ENCODE measurements at regions not wholly inside any gene's neighbourhood (a gene's known extent, or its start where the extent isn't known, plus 50 kb on each side); places are given as distances from the start of the nearest gene placed in this dataset.

- H3K4me1 ChIP-seq (ENCODE audit: control insufficient read depth, insufficient read depth, low read length), result no peaks in the 10 kb centered on the region
- H3K9me3 ChIP-seq (ENCODE audit: control insufficient read depth, insufficient read depth, low read length), result no peaks in the 10 kb centered on the region
- H3K4me3 ChIP-seq (ENCODE audit: low read depth, low read length), result no peak overlapping the region
- no peak overlapping the region for H3K27ac ChIP-seq (ENCODE audit: low read depth, low read length)
- H3K36me3 ChIP-seq (ENCODE audit: control insufficient read depth, insufficient read depth, low read length), result no peaks in the 10 kb centered on the region
- WGBS (ENCODE audit: insufficient coverage), result 92% methylated on average over 2 of the region's 2 CpGs
- H3K27me3 ChIP-seq (ENCODE audit: control insufficient read depth, insufficient read depth, low read length), result no peaks in the 10 kb centered on the region
- no peak for DNase-seq (ENCODE audit: low read depth in 4 of 6, low spot score in 6 of 6)
These were observed 542.8 kb downstream of the CDH26 start for GRCh38 chr20:60501048-60501447.

GRCh38 chr20:60502881-60503280, 544.7 kb downstream of the CDH26 start:
- H3K4me1 ChIP-seq (ENCODE audit: control insufficient read depth, insufficient read depth, low read length), result no peaks in the 10 kb centered on the region
- WGBS (ENCODE audit: insufficient coverage), result 53% methylated on average over 4 of the region's 5 CpGs

GRCh38 chr20:60505423-60505822, 547.2 kb downstream of the CDH26 start:
- Histone ChIP-seq H3K36me3 (ENCODE audit: control insufficient read depth, insufficient read depth, low read length) (no peaks in the 10 kb centered on the region), H3K4me1 (ENCODE audit: control insufficient read depth, insufficient read depth, low read length) (no peaks in the 10 kb centered on the region), H3K27ac (ENCODE audit: low read depth, low read length) (no peak overlapping the region), H3K4me3 (ENCODE audit: low read depth, low read length) (no peak overlapping the region), H3K9me3 (ENCODE audit: control insufficient read depth, insufficient read depth, low read length) (no peaks in the 10 kb centered on the region), H3K27me3 (ENCODE audit: control insufficient read depth, insufficient read depth, low read length) (no peaks in the 10 kb centered on the region)
- no peak for DNase-seq (ENCODE audit: low read depth in 4 of 6, low spot score in 6 of 6)
- no CpG with 5 or more reads among the region's 3 CpGs for WGBS (ENCODE audit: insufficient coverage)

More at GRCh38 chr20:60502881-60503280, 544.7 kb downstream of the CDH26 start:
- H3K36me3 ChIP-seq (ENCODE audit: control insufficient read depth, insufficient read depth, low read length), result no peaks in the 10 kb centered on the region
- no peak overlapping the region for H3K4me3 ChIP-seq (ENCODE audit: low read depth, low read length)
- H3K27ac ChIP-seq (ENCODE audit: low read depth, low read length), result no peak overlapping the region
- no peak for DNase-seq (ENCODE audit: low read depth in 4 of 6, low spot score in 6 of 6)
- no peaks in the 10 kb centered on the region for H3K9me3 ChIP-seq (ENCODE audit: control insufficient read depth, insufficient read depth, low read length)
- no peaks in the 10 kb centered on the region for H3K27me3 ChIP-seq (ENCODE audit: control insufficient read depth, insufficient read depth, low read length)

- no CpG with 5 or more reads among the region's 3 CpGs for WGBS (ENCODE audit: insufficient coverage)
- Histone ChIP-seq H3K4me1 (ENCODE audit: control insufficient read depth, insufficient read depth, low read length) (no peaks in the 10 kb centered on the region), H3K27me3 (ENCODE audit: control insufficient read depth, insufficient read depth, low read length) (no peaks in the 10 kb centered on the region), H3K9me3 (ENCODE audit: control insufficient read depth, insufficient read depth, low read length) (no peaks in the 10 kb centered on the region), H3K36me3 (ENCODE audit: control insufficient read depth, insufficient read depth, low read length) (no peaks in the 10 kb centered on the region), H3K27ac (ENCODE audit: low read depth, low read length) (no peak overlapping the region), H3K4me3 (ENCODE audit: low read depth, low read length) (no peak overlapping the region)
- DNase-seq (ENCODE audit: low read depth in 4 of 6, low spot score in 6 of 6), result no peak
These were observed 547.8 kb downstream of the CDH26 start for GRCh38 chr20:60506061-60506460.

- Histone ChIP-seq H3K27me3 (ENCODE audit: control insufficient read depth, insufficient read depth, low read length) (no peaks in the 10 kb centered on the region), H3K9me3 (ENCODE audit: control insufficient read depth, insufficient read depth, low read length) (no peaks in the 10 kb centered on the region), H3K4me3 (ENCODE audit: low read depth, low read length) (no peak overlapping the region), H3K4me1 (ENCODE audit: control insufficient read depth, insufficient read depth, low read length) (no peaks in the 10 kb centered on the region), H3K27ac (ENCODE audit: low read depth, low read length) (no peak overlapping the region), H3K36me3 (ENCODE audit: control insufficient read depth, insufficient read depth, low read length) (no peaks in the 10 kb centered on the region)
- DNase-seq (ENCODE audit: low read depth in 4 of 6, low spot score in 6 of 6), result peak in 2 of 6 donors; percentile 24 to 89
- 70% methylated on average over 2 of the region's 9 CpGs for WGBS (ENCODE audit: insufficient coverage)
These were observed 549.0 kb downstream of the CDH26 start for GRCh38 chr20:60507087-60507694.

- no peaks in the 10 kb centered on the region for H3K9me3 ChIP-seq (ENCODE audit: control insufficient read depth, insufficient read depth, low read length)
- DNase-seq (ENCODE audit: low read depth in 4 of 6, low spot score in 6 of 6), result no peak
- no peaks in the 10 kb centered on the region for H3K27me3 ChIP-seq (ENCODE audit: control insufficient read depth, insufficient read depth, low read length)
- no peak overlapping the region for H3K27ac ChIP-seq (ENCODE audit: low read depth, low read length)
- 76% methylated on average over 2 of the region's 4 CpGs for WGBS (ENCODE audit: insufficient coverage)
- H3K36me3 ChIP-seq (ENCODE audit: control insufficient read depth, insufficient read depth, low read length), result no peaks in the 10 kb centered on the region
- H3K4me3 ChIP-seq (ENCODE audit: low read depth, low read length), result no peak overlapping the region
- no peaks in the 10 kb centered on the region for H3K4me1 ChIP-seq (ENCODE audit: control insufficient read depth, insufficient read depth, low read length)
These were observed 551.2 kb downstream of the CDH26 start for GRCh38 chr20:60509407-60509806.

- 78% methylated on average over 4 of the region's 4 CpGs for WGBS (ENCODE audit: insufficient coverage)
- Histone ChIP-seq H3K27ac (ENCODE audit: low read depth, low read length) (no peak overlapping the region), H3K27me3 (ENCODE audit: control insufficient read depth, insufficient read depth, low read length) (no peaks in the 10 kb centered on the region), H3K4me3 (ENCODE audit: low read depth, low read length) (no peak overlapping the region), H3K9me3 (ENCODE audit: control insufficient read depth, insufficient read depth, low read length) (no peaks in the 10 kb centered on the region), H3K36me3 (ENCODE audit: control insufficient read depth, insufficient read depth, low read length) (no peaks in the 10 kb centered on the region), H3K4me1 (ENCODE audit: control insufficient read depth, insufficient read depth, low read length) (no peaks in the 10 kb centered on the region)
- DNase-seq (ENCODE audit: low read depth in 4 of 6, low spot score in 6 of 6), result no peak
These were observed 552.1 kb downstream of the CDH26 start for GRCh38 chr20:60510356-60510755.

- WGBS (ENCODE audit: insufficient coverage), result 27% methylated on average over 2 of the region's 4 CpGs
These were observed 554.2 kb downstream of the CDH26 start for GRCh38 chr20:60512443-60512842.

GRCh38 chr20:60513141-60513540, 554.9 kb downstream of the CDH26 start:
- no peaks in the 10 kb centered on the region for H3K4me1 ChIP-seq (ENCODE audit: control insufficient read depth, insufficient read depth, low read length)
- H3K36me3 ChIP-seq (ENCODE audit: control insufficient read depth, insufficient read depth, low read length), result no peaks in the 10 kb centered on the region
- H3K4me3 ChIP-seq (ENCODE audit: low read depth, low read length), result no peak overlapping the region
- H3K27ac ChIP-seq (ENCODE audit: low read depth, low read length), result no peak overlapping the region
- WGBS (ENCODE audit: insufficient coverage), result 79% methylated on average over 3 of the region's 3 CpGs
- no peaks in the 10 kb centered on the region for H3K27me3 ChIP-seq (ENCODE audit: control insufficient read depth, insufficient read depth, low read length)
- no peaks in the 10 kb centered on the region for H3K9me3 ChIP-seq (ENCODE audit: control insufficient read depth, insufficient read depth, low read length)
- no peak for DNase-seq (ENCODE audit: low read depth in 4 of 6, low spot score in 6 of 6)

More at GRCh38 chr20:60512443-60512842, 554.2 kb downstream of the CDH26 start:
- H3K9me3 ChIP-seq (ENCODE audit: control insufficient read depth, insufficient read depth, low read length), result no peaks in the 10 kb centered on the region
- DNase-seq (ENCODE audit: low read depth in 4 of 6, low spot score in 6 of 6), result peak in 1 of 6 donors; percentile 20
- no peaks in the 10 kb centered on the region for H3K36me3 ChIP-seq (ENCODE audit: control insufficient read depth, insufficient read depth, low read length)
- no peak overlapping the region for H3K4me3 ChIP-seq (ENCODE audit: low read depth, low read length)
- H3K27me3 ChIP-seq (ENCODE audit: control insufficient read depth, insufficient read depth, low read length), result no peaks in the 10 kb centered on the region
- no peaks in the 10 kb centered on the region for H3K4me1 ChIP-seq (ENCODE audit: control insufficient read depth, insufficient read depth, low read length)
- no peak overlapping the region for H3K27ac ChIP-seq (ENCODE audit: low read depth, low read length)

- no peak overlapping the region for H3K4me3 ChIP-seq (ENCODE audit: low read depth, low read length)
- H3K36me3 ChIP-seq (ENCODE audit: control insufficient read depth, insufficient read depth, low read length), result no peaks in the 10 kb centered on the region
- no peaks in the 10 kb centered on the region for H3K9me3 ChIP-seq (ENCODE audit: control insufficient read depth, insufficient read depth, low read length)
- WGBS (ENCODE audit: insufficient coverage), result no CpG with 5 or more reads among the region's 2 CpGs
- H3K27ac ChIP-seq (ENCODE audit: low read depth, low read length), result no peak overlapping the region
- no peaks in the 10 kb centered on the region for H3K4me1 ChIP-seq (ENCODE audit: control insufficient read depth, insufficient read depth, low read length)
- no peaks in the 10 kb centered on the region for H3K27me3 ChIP-seq (ENCODE audit: control insufficient read depth, insufficient read depth, low read length)
- DNase-seq (ENCODE audit: low read depth in 4 of 6, low spot score in 6 of 6), result no peak
These were observed 558.2 kb downstream of the CDH26 start for GRCh38 chr20:60516442-60516841.
